22Rv1 (cell line): ENCODE measurements at regions not wholly inside any gene's neighbourhood (a gene's known extent, or its start where the extent isn't known, plus 50 kb on each side); places are given as distances from the start of the nearest gene placed in this dataset.

Experiments
- H3K27ac ChIP-seq: fragments of 450-650 bp; 2 replicates; pipeline ENCODE4 v1.5.1; 2017
- ZFX ChIP-seq: fragments of 450-650 bp; IDR thresholded peaks from 2 replicates; pipeline ENCODE4 v1.6.1; 2017; ENCODE audit warnings: antibody characterized with exemption, borderline replicate concordance
- TF ChIP-seq, protein P1 (sequence below): fragments of 450-650 bp; IDR thresholded peaks from 2 replicates; pipeline ENCODE4 v1.5.1; 2017; ENCODE audit warnings: mild to moderate bottlenecking

GRCh38 chr6:19943042-19943441 lies 105.9 kb downstream of the ID4 start:
- H3K27ac ChIP-seq = no peak overlapping the region
- TF ChIP-seq, protein P1, sequence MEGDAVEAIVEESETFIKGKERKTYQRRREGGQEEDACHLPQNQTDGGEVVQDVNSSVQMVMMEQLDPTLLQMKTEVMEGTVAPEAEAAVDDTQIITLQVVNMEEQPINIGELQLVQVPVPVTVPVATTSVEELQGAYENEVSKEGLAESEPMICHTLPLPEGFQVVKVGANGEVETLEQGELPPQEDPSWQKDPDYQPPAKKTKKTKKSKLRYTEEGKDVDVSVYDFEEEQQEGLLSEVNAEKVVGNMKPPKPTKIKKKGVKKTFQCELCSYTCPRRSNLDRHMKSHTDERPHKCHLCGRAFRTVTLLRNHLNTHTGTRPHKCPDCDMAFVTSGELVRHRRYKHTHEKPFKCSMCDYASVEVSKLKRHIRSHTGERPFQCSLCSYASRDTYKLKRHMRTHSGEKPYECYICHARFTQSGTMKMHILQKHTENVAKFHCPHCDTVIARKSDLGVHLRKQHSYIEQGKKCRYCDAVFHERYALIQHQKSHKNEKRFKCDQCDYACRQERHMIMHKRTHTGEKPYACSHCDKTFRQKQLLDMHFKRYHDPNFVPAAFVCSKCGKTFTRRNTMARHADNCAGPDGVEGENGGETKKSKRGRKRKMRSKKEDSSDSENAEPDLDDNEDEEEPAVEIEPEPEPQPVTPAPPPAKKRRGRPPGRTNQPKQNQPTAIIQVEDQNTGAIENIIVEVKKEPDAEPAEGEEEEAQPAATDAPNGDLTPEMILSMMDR = no peak
- no peak for TF ChIP-seq ZFX

DNA sequence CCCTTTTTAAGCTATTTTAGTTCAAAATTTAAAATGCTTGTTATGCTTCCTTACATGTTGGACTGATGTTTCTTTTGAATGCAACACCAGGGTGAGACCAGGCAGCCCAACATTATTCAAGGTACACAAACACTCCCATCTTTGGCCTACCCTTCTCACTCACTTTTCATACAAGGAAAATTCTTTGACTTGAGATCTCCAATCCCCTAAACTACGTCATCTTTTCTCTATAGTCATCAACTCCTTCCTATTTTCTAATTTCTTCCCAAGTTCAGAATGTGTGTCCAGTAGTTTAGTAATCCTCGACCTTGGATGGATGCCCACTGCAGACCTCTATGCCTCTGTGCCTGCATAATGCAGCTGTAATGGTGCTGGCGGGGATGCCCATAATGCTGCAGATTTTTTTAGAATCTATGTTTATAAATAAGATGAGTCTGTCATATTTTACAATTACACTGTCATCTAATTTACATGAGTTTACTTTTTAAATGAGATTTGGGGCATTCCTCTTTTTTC lies 108.7 kb downstream of the ID4 start:
- TF ChIP-seq ZFX = no peak
- TF ChIP-seq, protein P1 = no peak
- H3K27ac ChIP-seq = no peak overlapping the region

DNA sequence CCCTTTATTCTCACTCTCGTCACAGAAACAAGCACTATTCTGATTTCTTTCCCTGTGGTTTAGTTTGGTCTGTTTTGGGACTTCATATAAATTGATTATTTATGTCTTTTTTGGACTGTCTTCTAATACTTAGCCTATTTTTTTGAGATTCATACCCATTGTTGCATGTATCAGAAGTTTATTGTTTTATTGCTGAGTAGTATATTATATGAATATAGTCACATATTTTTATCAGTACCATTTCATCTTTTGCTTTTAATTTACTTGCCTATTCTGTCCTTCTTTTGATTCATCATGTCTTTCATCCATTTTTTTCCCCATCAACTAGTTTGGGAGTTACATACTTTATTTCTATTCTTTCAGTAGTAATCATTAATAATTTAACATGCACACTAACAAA lies 112.0 kb downstream of the ID4 start:
- H3K27ac ChIP-seq = no peak overlapping the region
- TF ChIP-seq, protein P1 = no peak
- no peak for TF ChIP-seq ZFX

DNA sequence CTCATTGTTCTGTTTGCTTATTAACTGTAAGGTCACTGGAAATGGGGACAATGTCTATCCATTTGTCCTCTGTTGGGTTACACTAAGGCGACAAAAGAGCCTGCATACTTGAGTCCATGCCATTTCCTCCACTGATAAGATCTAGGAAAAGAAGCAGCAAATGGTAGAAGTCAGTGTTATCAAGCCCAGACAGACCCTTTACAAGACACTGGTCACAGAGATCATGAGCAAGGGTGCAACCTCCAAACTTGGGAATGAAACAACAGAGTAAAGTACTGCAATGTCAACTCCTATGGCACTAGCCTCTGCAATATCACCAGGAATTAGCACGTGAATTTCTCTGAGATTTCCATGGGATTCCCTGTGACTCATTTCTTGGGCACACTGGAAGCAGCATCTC lies 126.9 kb downstream of the ID4 start:
- no peak overlapping the region for H3K27ac ChIP-seq
- no peak for TF ChIP-seq ZFX
- TF ChIP-seq, protein P1 = no peak

- TF ChIP-seq, protein P1 = no peak
- no peak for TF ChIP-seq ZFX
- H3K27ac ChIP-seq = no peak overlapping the region
Measured at GRCh38 chr6:19968201-19968600, 131.0 kb downstream of the ID4 start.

- TF ChIP-seq, protein P1 = no peak
- no peak for TF ChIP-seq ZFX
- no peak overlapping the region for H3K27ac ChIP-seq
Measured at GRCh38 chr6:19972221-19972620, 135.1 kb downstream of the ID4 start.

DNA sequence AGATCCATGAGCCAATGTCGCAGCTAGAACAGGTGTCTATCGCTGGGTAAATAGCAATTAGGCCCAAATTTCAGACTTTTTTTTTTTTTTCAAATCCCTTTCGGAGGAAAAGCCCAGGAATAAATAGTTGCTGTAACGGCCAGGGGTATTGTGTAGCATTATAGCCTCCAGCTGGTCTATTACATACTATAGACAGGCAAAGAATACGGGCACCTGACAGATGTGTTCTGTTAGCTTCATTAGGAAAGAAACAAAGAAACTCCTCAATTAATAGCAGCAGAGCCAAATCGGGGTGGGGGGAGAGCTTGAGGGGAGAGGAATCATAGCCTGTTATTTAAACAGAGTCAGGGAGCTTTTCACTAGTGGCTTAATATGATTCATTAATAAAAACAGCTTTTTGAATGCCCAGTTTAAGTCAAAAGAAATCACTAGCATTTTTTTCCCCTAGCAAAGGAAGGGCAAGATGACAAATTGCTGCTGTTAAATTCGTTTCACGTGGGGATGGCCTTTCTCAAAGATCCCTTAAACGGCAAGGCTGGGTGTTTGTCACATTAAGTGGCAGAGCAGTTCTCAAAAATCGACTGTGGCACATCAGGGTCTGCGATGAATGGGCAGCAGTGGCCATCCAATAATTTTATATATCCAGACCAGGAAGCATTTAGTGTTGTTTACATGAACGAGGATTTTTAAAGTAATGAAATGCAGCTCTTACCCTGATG lies 139.4 kb downstream of the ID4 start:
- no peak overlapping the region for H3K27ac ChIP-seq
- TF ChIP-seq, protein P1 = no peak
- no peak for TF ChIP-seq ZFX
